ENCODE measurements at regions not wholly inside any gene's neighbourhood (a gene's known extent, or its start where the extent isn't known, plus 50 kb on each side); places are given as distances from the start of the nearest gene placed in this dataset.

GRCh38 chr16:73858326-73858725 lies 438.3 kb upstream of the PSMD7 start:
- TF ChIP-seq CTCF (IDR thresholded peaks at IDR 0.05) (no peak), POLR2AphosphoS5 (IDR thresholded peaks at IDR 0.05) (no peak), POLR2A (IDR thresholded peaks at IDR 0.05) (no peak), EP300 (IDR thresholded peaks at IDR 0.05; ENCODE audit: low read depth) (no peak)
